ENCODE measurements at regions not wholly inside any gene's neighbourhood (a gene's known extent, or its start where the extent isn't known, plus 50 kb on each side); places are given as distances from the start of the nearest gene placed in this dataset.

DNA sequence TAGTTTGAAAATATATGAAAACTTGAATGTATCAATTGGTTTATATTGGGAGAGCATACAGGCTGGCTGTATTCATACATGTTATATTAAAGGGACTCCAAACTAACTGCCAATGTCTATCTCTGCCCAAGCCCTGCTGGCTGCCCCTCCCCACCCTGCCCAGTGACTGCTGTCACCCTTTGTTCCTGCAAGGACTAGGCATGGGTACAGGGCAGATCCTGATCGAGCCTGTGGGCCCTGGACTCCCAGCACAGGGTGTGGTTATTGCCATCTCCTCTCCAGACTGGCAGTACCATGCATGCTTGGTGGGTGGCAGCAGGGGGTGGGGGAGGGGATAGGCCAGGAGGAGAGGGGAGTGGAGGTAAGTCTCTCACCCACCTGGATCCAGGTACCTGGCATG, 167.5 kb upstream of the RASGEF1B start:
- no peak for TF ChIP-seq HDGF (IDR thresholded peaks at IDR 0.05; ENCODE audit: borderline replicate concordance)
- no peak for TF ChIP-seq TARDBP (IDR thresholded peaks at IDR 0.05)
- no peak for TF ChIP-seq LEF1 (IDR thresholded peaks at IDR 0.05; ENCODE audit: borderline replicate concordance)
- no peak for TF ChIP-seq FOXM1 (IDR thresholded peaks at IDR 0.05; ENCODE audit: borderline replicate concordance)
- TF ChIP-seq SP1 (IDR thresholded peaks at IDR 0.05): no peak

Measured in HEK293T (cell line).